ENCODE measurements at regions not wholly inside any gene's neighbourhood (a gene's known extent, or its start where the extent isn't known, plus 50 kb on each side); places are given as distances from the start of the nearest gene placed in this dataset.

DNA sequence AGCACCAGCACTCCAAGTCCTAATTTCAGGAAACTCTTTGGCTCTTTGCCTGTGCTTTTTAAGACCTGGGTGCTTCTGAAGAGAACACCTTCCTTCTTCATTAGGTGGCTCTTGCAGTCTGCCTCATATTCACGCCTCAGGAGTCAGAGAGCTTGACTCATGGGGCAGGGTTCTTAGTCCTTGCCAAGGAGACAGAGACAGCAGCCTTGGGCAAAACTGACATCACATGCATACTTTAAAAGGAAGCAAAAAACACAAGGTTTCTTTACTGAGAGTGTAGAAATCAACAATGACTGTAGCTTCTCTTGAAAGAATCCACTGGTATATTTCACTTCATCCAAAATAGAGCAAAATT is 780.6 kb downstream of the INHBA start:
- no peak for TF ChIP-seq NR2C2 (IDR thresholded peaks at IDR 0.05; ENCODE audit: borderline replicate concordance, control insufficient read depth, insufficient read length, low read depth)
- TF ChIP-seq, protein P1, sequence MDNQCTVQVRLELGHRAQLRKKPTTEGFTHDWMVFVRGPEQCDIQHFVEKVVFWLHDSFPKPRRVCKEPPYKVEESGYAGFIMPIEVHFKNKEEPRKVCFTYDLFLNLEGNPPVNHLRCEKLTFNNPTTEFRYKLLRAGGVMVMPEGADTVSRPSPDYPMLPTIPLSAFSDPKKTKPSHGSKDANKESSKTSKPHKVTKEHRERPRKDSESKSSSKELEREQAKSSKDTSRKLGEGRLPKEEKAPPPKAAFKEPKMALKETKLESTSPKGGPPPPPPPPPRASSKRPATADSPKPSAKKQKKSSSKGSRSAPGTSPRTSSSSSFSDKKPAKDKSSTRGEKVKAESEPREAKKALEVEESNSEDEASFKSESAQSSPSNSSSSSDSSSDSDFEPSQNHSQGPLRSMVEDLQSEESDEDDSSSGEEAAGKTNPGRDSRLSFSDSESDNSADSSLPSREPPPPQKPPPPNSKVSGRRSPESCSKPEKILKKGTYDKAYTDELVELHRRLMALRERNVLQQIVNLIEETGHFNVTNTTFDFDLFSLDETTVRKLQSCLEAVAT (IDR thresholded peaks at IDR 0.05) = no peak
- TF ChIP-seq, protein P2, sequence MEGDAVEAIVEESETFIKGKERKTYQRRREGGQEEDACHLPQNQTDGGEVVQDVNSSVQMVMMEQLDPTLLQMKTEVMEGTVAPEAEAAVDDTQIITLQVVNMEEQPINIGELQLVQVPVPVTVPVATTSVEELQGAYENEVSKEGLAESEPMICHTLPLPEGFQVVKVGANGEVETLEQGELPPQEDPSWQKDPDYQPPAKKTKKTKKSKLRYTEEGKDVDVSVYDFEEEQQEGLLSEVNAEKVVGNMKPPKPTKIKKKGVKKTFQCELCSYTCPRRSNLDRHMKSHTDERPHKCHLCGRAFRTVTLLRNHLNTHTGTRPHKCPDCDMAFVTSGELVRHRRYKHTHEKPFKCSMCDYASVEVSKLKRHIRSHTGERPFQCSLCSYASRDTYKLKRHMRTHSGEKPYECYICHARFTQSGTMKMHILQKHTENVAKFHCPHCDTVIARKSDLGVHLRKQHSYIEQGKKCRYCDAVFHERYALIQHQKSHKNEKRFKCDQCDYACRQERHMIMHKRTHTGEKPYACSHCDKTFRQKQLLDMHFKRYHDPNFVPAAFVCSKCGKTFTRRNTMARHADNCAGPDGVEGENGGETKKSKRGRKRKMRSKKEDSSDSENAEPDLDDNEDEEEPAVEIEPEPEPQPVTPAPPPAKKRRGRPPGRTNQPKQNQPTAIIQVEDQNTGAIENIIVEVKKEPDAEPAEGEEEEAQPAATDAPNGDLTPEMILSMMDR (IDR thresholded peaks at IDR 0.05 in 2 of 3, conservative IDR thresholded peaks at IDR 0.05 in 1 of 3; ENCODE audit: control insufficient read depth in 2 of 3, extremely low read depth in 1 of 3, insufficient read depth in 1 of 3, low read depth in 3 of 3, low read length in 3 of 3) = no peak
- no peak for TF ChIP-seq TAF1 (IDR thresholded peaks at IDR 0.05; ENCODE audit: borderline replicate concordance, low read depth, low read length)
- TF ChIP-seq, protein P3, sequence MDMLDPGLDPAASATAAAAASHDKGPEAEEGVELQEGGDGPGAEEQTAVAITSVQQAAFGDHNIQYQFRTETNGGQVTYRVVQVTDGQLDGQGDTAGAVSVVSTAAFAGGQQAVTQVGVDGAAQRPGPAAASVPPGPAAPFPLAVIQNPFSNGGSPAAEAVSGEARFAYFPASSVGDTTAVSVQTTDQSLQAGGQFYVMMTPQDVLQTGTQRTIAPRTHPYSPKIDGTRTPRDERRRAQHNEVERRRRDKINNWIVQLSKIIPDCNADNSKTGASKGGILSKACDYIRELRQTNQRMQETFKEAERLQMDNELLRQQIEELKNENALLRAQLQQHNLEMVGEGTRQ (IDR thresholded peaks at IDR 0.05; ENCODE audit: borderline replicate concordance, low read depth, low read length) = no peak
- no peak for TF ChIP-seq TARDBP (IDR thresholded peaks at IDR 0.05; ENCODE audit: borderline replicate concordance)
- TF ChIP-seq, protein P4, sequence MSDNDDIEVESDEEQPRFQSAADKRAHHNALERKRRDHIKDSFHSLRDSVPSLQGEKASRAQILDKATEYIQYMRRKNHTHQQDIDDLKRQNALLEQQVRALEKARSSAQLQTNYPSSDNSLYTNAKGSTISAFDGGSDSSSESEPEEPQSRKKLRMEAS (IDR thresholded peaks at IDR 0.05; ENCODE audit: low read depth, low read length) = no peak
- TF ChIP-seq ZNF274 (IDR thresholded peaks at IDR 0.05; ENCODE audit: insufficient read depth, insufficient read length) = no peak
- TF ChIP-seq RAD51 (IDR thresholded peaks at IDR 0.05) = no peak
- TF ChIP-seq BRCA1 (IDR thresholded peaks at IDR 0.05; ENCODE audit: low read depth, low read length) = no peak
- no peak for TF ChIP-seq DPF2 (IDR thresholded peaks at IDR 0.05)

Measured in GM12878 (cell line).